HG02759 (cell line): ENCODE measurements at regions not wholly inside any gene's neighbourhood (a gene's known extent, or its start where the extent isn't known, plus 50 kb on each side); places are given as distances from the start of the nearest gene placed in this dataset.

Experiments used
- ATAC-seq: cut with Tn5 transposase; IDR thresholded peaks from one replicate; pipeline ENCODE4 v1.9.1; 2021; ENCODE audit warnings: mild to moderate bottlenecking, moderate library complexity; ENCODE audit not compliant: unreplicated experiment

DNA sequence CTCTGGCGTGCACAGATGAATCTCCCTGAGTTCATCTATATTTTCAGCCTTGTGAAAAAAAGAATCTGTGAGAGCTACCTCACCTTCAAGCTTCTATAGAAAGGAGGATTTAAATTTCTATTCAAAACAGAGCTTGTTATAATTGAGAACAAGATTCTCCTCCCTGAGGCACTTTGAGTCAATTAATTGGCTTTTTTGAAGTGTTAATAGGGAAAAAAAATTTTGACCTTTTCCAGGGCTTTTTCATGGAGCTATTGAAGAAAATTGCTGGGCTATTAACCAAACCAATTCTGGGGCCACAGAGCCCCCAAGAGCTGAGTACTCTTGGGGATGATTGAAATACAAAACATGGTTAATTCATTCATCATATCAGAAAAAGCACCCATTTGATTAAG lies 225.1 kb downstream of the CMPK2 start:
- no peak for ATAC-seq

DNA sequence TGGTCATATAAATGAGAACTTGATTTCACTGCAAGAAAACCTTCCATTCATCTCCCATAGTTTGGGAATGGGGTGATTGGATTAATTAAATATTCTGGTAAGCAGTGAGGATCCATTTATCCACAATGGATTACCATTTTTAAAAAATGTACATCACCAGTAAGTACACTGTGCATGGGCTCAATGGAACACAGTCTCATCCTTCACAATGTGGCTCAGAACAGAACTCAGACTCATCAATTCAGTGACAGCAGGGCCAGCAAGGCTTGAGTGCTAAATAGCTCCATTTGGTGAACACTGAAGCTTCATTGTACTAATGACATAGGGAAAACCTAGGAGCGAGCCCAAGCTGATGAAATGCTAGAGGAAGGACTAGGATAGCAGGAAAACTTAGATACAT lies 223.8 kb downstream of the CMPK2 start:
- no peak for ATAC-seq

DNA sequence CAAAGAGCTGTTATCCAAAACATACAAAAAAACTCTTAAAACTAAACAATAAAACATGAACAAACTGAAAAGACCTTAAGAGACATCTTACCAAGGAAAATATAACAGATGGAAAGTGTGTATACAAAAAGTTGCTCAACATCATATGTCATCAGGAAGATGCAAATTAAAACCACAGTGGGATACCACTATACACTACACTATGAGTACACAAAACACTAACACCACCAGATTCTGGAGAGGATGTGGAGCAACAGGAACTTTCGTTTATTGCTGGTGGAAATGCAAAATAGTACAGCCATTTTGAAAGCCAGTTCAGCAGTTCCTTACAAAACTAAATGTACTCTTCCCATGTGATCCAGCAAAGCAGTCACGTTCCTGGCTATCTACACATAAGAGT lies 221.4 kb downstream of the CMPK2 start:
- no peak for ATAC-seq

DNA sequence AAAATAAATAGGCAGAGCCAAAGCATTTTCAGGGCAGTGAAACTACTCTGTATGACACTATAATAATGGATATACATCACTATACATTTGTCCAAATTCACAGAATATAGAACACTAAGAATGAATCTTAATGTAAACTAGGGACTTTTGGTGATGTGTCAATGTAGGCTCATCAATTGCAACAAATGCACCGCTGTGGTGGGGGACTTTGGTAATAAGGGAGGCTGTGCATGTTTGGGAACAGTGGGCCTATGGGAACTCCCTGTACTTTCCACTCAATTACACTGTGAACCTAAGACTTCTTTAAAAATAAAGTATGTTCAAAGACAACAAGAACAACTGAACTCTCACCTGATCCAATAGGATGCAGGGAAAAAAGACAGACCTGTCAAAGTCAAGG lies 220.7 kb downstream of the CMPK2 start:
- ATAC-seq = no peak

DNA sequence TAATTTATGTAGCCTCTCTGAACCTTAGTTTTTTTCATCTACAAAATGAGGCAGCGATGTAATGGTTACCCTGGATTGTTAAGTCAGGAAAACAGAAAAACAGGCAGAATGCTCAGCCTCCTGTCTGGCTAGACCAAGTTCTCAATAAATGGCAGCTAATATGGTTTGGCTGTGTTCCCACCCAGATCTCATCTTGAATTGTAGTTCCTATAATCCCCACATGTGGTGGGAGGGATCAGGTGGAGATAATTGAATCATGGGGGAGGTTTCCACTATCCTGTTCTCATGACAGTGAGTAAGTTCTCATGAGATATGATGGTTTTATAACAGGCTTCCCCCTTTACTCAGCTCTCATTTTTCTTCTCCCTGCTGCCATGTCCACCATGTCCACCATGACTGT lies 220.0 kb downstream of the CMPK2 start:
- ATAC-seq = no peak

DNA sequence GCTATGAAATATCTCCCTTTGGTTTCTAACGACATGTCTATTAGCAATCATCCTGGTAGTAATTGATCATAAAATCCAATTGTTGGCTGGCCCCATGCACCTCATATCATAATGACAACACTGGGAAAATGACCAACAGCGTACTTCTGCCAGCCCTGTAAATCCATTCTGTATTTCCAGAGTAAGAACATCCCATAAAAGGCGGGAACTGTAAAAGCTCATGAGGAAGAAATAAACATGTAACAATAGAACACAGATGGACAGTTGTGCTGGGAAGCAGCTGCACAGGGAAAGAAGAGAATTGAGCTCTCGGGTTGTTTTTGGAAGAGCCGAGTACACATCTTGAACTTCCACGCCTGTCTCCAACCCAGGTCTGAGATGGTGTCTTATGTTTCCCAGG lies 218.7 kb downstream of the CMPK2 start:
- ATAC-seq = no peak

DNA sequence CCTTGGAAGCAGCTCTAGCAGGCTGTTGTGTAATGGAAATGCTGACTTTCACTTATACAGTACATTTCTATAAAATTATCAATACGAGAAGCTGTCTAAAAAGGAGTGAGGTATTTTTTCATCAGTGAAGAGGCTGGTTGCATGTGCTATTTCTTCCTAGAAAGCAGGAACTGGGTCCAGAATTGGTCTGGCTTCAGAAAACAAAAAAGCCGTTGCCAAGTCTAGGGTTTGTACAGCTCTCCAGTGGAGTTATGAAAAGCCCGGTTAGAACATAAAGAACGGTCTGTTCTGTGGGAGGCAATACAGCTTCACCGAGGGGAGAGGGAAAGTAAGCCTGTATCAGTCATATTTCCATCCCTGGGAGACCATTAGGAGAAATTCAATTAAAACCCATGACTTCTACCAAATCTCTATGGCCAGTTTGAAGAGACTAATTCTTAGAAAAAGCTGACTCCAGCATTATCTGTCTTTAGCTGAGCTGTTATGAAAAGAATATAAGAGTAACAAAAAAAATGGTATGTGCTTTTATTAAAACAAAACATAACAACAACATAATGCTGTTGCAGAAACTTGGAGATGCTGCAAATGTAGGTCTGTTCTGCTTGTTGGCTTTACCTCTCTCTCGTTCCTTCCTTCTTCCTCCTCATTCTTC lies 217.0 kb downstream of the CMPK2 start:
- no peak for ATAC-seq

GRCh38 chr2:6650311-6650710 lies 215.4 kb downstream of the CMPK2 start:
- ATAC-seq = no peak

GRCh38 chr2:6652251-6652650 lies 213.5 kb downstream of the CMPK2 start:
- no peak for ATAC-seq

GRCh38 chr2:6653281-6653750 lies 212.4 kb downstream of the CMPK2 start:
- no peak for ATAC-seq

DNA sequence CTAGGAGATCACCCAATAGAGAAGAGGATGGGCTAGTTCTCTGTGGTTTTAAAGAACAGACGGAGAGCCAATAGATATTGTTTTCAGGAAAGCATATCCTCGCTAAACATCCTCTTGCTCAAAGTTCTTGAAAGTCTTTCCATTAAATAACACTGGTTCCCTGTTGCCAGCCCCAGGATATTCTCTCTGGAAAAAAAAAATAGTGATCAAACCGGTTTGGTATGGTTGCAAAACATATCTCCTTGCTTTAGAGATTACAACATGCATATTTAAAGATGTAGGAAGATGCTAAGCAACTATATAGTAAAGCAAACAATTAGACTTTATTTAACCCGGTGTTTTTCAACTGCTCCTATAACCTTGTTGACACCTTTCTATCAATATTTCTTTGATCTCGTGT lies 211.4 kb downstream of the CMPK2 start:
- ATAC-seq = no peak

DNA sequence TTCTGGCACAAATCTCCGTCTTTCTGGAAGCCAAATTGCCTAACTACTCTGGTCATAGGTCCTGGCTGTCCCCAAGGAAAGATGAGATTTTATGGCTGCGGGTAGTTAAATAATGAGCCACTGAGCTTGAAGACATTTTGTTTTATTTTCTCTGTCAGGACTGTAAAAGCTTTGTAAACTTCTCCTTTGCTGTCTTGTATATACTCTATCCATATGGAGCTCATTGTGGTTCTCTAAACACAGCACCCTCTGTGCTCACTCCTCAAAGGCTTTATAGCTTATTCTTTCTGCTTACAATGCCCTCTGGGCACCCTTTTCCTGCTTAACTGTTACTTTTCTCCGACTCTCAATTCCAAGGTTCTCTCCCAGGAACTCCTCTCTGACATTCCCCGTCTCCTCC lies 209.1 kb downstream of the CMPK2 start:
- ATAC-seq = no peak

GRCh38 chr2:6657136-6657535 lies 208.6 kb downstream of the CMPK2 start:
- no peak for ATAC-seq

DNA sequence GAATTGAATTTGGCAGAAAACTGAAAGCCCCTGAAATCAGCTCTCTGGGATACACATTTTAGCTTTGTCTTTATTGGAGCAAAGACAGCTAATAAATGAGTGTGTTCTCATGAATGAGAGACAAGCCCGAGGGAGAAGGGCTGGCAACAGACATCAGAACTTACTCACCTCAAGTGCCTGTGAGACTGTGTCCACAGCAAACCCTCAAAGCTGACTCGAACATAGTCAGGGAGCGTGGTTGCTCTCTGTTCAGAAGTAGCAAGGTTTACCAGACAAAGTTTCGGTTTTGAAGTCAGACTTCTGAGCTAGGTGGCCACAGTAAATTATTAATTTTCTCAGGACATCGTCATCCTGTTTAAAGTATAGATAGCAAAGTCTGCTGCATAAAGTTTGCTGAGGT lies 207.9 kb downstream of the CMPK2 start:
- ATAC-seq = peak; percentile 93

DNA sequence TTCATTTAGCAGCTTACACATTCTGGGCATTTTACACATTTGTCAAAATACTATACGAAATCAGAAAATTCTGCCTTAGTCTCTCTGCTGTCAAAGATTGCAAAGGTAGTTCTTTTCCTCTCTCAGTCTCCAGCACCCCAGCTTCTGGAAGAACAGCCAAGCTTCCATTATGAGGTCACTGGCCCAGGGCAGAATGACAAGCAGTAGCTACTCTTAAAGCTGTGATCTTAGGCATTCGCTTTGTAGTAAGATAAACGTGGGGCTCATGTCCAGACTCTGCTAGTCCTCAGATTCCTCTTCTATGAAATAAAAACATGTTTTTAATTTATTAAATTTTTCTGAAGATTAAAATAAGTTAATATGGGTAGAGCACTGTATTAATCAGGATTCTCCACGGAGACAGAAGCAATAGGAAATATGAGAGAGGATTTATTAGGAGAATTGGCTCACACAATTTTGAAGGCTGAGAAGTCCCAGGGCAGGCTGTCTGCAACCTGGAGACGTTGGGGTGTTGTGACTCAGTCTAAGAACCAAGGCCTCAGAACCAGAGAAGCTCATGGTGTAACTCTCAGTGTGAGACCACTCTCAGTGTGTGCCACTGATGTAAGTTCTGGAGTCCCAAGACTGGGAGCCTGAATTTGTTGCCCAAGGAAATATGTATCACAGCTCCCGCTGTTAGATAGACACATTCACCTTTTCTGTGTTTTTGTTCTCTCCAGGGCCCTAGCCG lies 201.2 kb downstream of the CMPK2 start:
- ATAC-seq = no peak

GRCh38 chr2:6665093-6666045 lies 200.3 kb downstream of the CMPK2 start:
- ATAC-seq = no peak

DNA sequence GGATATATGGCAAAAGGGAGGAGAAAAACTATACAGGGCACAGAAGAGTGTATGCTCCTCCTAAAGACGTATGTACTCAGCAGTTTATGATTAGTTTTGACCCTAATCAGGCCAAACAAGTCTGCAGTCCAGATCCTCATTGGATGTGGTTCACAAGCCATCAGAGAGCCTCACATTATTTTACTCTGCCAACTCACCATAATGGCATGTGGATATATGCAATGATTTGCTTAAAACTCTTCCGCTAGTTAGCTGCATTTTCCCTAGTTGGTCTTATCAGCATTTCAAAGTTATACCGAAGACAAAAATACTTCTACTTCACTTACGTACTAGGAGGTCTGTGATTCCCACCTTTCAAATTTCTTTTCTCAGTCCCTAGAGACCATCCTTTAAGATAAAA lies 198.4 kb downstream of the CMPK2 start:
- ATAC-seq = no peak

DNA sequence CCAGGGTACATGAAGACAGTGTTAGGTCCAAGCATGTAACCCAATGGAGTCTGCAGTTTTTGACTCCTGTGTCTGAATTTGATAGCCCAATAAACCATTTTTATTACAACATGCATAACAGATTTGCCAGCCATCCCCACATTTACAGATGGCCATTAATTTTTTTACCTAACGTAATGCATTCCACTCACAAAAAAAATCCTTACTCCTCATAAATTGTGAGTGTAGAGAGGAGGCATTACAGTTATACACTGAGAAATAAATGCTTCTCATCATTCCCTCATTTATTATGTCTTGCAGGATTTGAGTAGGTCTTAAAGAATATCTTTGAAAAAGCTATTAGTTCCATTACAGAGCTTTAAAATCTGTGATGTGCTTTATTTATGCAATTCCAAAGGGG lies 193.8 kb downstream of the CMPK2 start:
- ATAC-seq = no peak

DNA sequence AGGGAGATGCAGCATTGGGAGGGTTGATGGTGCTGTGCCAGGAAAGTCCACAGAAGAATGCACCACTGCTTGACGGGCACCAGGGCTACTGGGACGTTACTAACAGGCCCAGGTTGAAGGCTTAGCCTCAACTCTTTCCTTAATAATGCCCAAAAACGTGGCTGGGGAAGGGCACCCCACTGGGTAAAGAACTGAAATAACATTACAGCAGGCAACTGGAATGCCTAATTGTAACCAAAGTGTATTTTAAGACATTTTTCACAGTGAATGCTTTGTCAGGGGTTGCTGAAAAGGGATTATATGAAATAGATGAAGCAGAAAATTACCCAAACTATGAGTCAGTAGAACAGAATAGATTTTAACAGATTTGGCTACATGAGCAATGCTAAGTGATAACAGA lies 191.3 kb downstream of the CMPK2 start:
- ATAC-seq = no peak

DNA sequence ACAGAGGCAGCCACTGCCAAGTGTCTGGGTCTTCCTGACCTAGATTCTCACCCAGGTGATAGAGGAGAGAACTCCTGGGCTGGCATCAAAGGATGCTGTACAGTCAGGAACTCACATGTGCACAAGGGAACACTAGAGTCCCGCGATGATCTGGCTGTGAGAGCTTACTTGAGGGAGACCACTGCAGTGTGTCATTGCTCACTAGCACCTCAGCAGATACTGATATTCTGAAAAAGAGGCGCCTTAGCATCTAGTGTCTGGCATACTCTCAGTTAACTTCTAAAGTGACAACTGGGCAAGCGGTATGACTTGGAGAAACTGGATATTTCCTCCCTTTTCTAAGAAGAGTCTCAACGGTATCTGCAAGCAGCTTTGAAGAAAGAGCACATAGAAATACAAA lies 189.9 kb downstream of the CMPK2 start:
- no peak for ATAC-seq

GRCh38 chr2:6676241-6676640 lies 189.5 kb downstream of the CMPK2 start:
- ATAC-seq = no peak

- ATAC-seq = no peak
Observed at GRCh38 chr2:6676776-6677175, 188.9 kb downstream of the CMPK2 start.
